Lower leg skin (tissue), 3 donors: ENCODE measurements at regions not wholly inside any gene's neighbourhood (a gene's known extent, or its start where the extent isn't known, plus 50 kb on each side); places are given as distances from the start of the nearest gene placed in this dataset.

Source experiments
- CTCF ChIP-seq, 3 donors: fragments of 450-650 bp; IDR thresholded peaks; one replicate each; pipeline ENCODE4 v1.5.1; 2016; ENCODE audit warnings: antibody characterized with exemption in 3 of 3, mild to moderate bottlenecking in 3 of 3, moderate library complexity in 2 of 3
- POLR2A ChIP-seq, 2 donors: fragments of 450-650 bp; IDR thresholded peaks; one replicate each; pipeline ENCODE4 v1.6.1; 2016 to 2017; ENCODE audit warnings: antibody characterized with exemption in 2 of 2, mild to moderate bottlenecking in 1 of 2, moderate library complexity in 1 of 2

DNA sequence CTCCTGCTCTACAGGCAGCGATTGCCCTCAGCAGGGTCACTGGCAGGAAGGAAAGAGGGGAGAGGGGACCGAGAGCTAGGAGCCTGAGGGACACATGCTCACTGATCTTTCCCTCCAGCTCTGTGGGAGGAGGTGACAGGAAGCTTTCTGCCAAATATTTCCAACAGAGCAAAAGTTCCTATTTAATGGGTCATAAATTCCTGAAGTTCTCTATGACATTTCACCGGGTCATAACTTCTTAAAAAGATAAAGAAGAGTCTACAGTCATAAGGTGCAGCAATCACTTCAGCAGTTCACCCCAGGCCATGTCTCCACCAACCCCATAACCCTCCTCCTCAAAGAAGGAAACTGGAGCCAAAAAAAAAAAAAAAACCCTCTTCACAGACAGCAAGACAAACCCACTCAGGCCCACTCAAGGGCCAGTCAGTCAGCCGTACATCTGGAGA is 481.1 kb downstream of the NR2F1-AS1 start:
- no peak for TF ChIP-seq CTCF (IDR thresholded peaks at IDR 0.05)
- TF ChIP-seq POLR2A (IDR thresholded peaks at IDR 0.05) = no peak
